Endothelial cell of umbilical vein (primary cell): ENCODE measurements at regions not wholly inside any gene's neighbourhood (a gene's known extent, or its start where the extent isn't known, plus 50 kb on each side); places are given as distances from the start of the nearest gene placed in this dataset.

Experiments
- BruUV-seq: library from RNA; stranded (reverse); fragments of 400-500 nt; replicated peaks from 2 replicates; lab custom pipeline; 2021; lab: Mats Ljungman, UMichigan
- CTCF ChIA-PET: fragments of 300-600, 350-600 bp; sonication (Branson Sonifier 250); formaldehyde crosslinking; loops from one replicate; lab custom pipeline; 2021; ENCODE audit warnings: antibody characterized with exemption, inconsistent platforms; lab: Charles Lee
- POLR2A ChIA-PET: fragments of 300-600, 350-600 bp; sonication (Branson Sonifier 250); formaldehyde crosslinking; loops from one replicate; lab custom pipeline; 2021; ENCODE audit warnings: antibody characterized with exemption, inconsistent platforms; lab: Charles Lee
- DNase-seq: peaks from one replicate; pipeline ENCODE4 v3.0.0-alpha.2; 2011; ENCODE audit warnings: low read depth, low spot score
- FAIRE-seq: peaks from 2 replicates; lab custom pipeline; 2011; peaks lifted over from hg19 to GRCh38; lab: Jason Lieb, UNC
- H2AFZ ChIP-seq: 2 replicates; pipeline ENCODE4 v1.6.0; 2012; ENCODE audit warnings: low read depth, low read length, control low read depth, inconsistent platforms
- H3K27ac ChIP-seq: 2 replicates; pipeline ENCODE4 v1.5.1; 2011; ENCODE audit warnings: low read depth, mild to moderate bottlenecking, control low read depth, low read length, moderate library complexity; ENCODE audit not compliant: insufficient read depth
- H3K27me3 ChIP-seq, 2 experiments: 2 replicates each; pipeline versions ENCODE4 v1.6.0 to v1.6.1; 2011; ENCODE audit warnings: low read length in 2 of 2, mixed read lengths in 1 of 2; ENCODE audit not compliant: control insufficient read depth in 2 of 2, insufficient read depth in 2 of 2
- H3K36me3 ChIP-seq, 2 experiments: 2 replicates in 1 of 2; 3 replicates in 1 of 2; pipeline ENCODE4 v1.5.1; 2011; ENCODE audit warnings: low read length in 2 of 2, mild to moderate bottlenecking in 1 of 2, moderate library complexity in 1 of 2; ENCODE audit not compliant: control insufficient read depth in 2 of 2, insufficient read depth in 2 of 2; ENCODE audit errors: extremely low read depth in 1 of 2
- H3K4me1 ChIP-seq: 3 replicates; pipeline ENCODE4 v1.5.1; 2011; ENCODE audit warnings: mild to moderate bottlenecking, low read length; ENCODE audit not compliant: control insufficient read depth, insufficient read depth; ENCODE audit errors: extremely low read depth
- H3K4me2 ChIP-seq: 2 replicates; pipeline ENCODE4 v1.6.1; 2011; ENCODE audit warnings: low read length, control low read depth, mixed read lengths; ENCODE audit not compliant: insufficient read depth
- H3K4me3 ChIP-seq, 3 experiments: fragments of 200-600 bp in 1 of 3; sonication (generic), shearing (Covaris generic) in 1 of 3; replicated peaks in 1 of 3; 2 replicates each; pipeline ENCODE4 v1.5.1; 2011 to 2016; ENCODE audit warnings: control low read depth in 3 of 3, low read length in 3 of 3, mild to moderate bottlenecking in 2 of 3, inconsistent platforms in 1 of 3, low read depth in 1 of 3, moderate library complexity in 1 of 3; ENCODE audit not compliant: insufficient read depth in 1 of 3
- H3K79me2 ChIP-seq: 2 replicates; pipeline ENCODE4 v1.6.0; 2012; ENCODE audit warnings: low read length, inconsistent platforms; ENCODE audit not compliant: control insufficient read depth, insufficient read depth
- H3K9ac ChIP-seq: replicated peaks from 2 replicates; pipeline ENCODE3; 2011; ENCODE audit warnings: low read length, control low read depth; ENCODE audit not compliant: insufficient read depth; ENCODE audit errors: extremely low read depth
- H3K9me1 ChIP-seq: replicated peaks from 3 replicates; pipeline ENCODE4 v1.6.0; 2011; ENCODE audit warnings: mild to moderate bottlenecking, low read length; ENCODE audit not compliant: control insufficient read depth, insufficient read depth; ENCODE audit errors: extremely low read depth
- H3K9me3 ChIP-seq: replicated peaks from 2 replicates; pipeline ENCODE4 v1.5.1; 2012; ENCODE audit warnings: low read length, inconsistent platforms; ENCODE audit not compliant: control insufficient read depth, insufficient read depth
- H4K20me1 ChIP-seq: replicated peaks from 2 replicates; pipeline ENCODE3; 2011; ENCODE audit warnings: mild to moderate bottlenecking, low read length; ENCODE audit not compliant: control insufficient read depth, insufficient read depth; ENCODE audit errors: extremely low read depth
- CTCF ChIP-seq, 2 donors: IDR thresholded peaks; 1 replicate in 1 of 2; 2 replicates in 1 of 2; pipeline ENCODE4 v1.5.1; 2011; ENCODE audit warnings: low read length in 2 of 2, mild to moderate bottlenecking in 2 of 2, moderate library complexity in 2 of 2, control low read depth in 1 of 2, inconsistent platforms in 1 of 2, low read depth in 1 of 2; ENCODE audit not compliant: insufficient read depth in 1 of 2; ENCODE audit errors: extremely low read depth in 1 of 2
- FOS ChIP-seq: IDR thresholded peaks from 2 replicates; pipeline ENCODE4 v1.6.1; 2011; ENCODE audit warnings: mild to moderate bottlenecking, low read length, moderate library complexity, borderline replicate concordance; ENCODE audit not compliant: insufficient read depth
- GATA2 ChIP-seq: IDR thresholded peaks from 2 replicates; pipeline ENCODE4 v1.7.0; 2011; ENCODE audit warnings: low read depth, mild to moderate bottlenecking, moderate library complexity, mixed read lengths, low read length; ENCODE audit not compliant: insufficient read length, insufficient read depth
- JUN ChIP-seq: IDR thresholded peaks from 2 replicates; pipeline ENCODE4 v1.6.1; 2011; ENCODE audit warnings: borderline replicate concordance, low read depth; ENCODE audit not compliant: insufficient read length, insufficient read depth
- POLR2A ChIP-seq: IDR thresholded peaks from 2 replicates; pipeline ENCODE4 v1.6.1; 2012; ENCODE audit warnings: low read depth, mild to moderate bottlenecking, control low read depth, low read length
- POLR2AphosphoS5 ChIP-seq: IDR thresholded peaks from 2 replicates; pipeline ENCODE4 v1.6.1; 2012; ENCODE audit warnings: low read depth, mild to moderate bottlenecking, control low read depth, low read length, moderate library complexity; ENCODE audit not compliant: insufficient read depth
- dilution Hi-C: fragments of 300-500 bp; cut with MboI; formaldehyde crosslinking; loops from one replicate; pipeline ENCODE4 v1.15.0; 2019; ENCODE audit warnings: low sequenced_read_pairs; ENCODE audit not compliant: extremely low pct_ligation_motif_present
- intact Hi-C: fragments of 100-400 bp; cut with micrococcal nuclease; formaldehyde crosslinking; loops from one replicate; pipeline ENCODE4 v1.10.0; 2022

DNA sequence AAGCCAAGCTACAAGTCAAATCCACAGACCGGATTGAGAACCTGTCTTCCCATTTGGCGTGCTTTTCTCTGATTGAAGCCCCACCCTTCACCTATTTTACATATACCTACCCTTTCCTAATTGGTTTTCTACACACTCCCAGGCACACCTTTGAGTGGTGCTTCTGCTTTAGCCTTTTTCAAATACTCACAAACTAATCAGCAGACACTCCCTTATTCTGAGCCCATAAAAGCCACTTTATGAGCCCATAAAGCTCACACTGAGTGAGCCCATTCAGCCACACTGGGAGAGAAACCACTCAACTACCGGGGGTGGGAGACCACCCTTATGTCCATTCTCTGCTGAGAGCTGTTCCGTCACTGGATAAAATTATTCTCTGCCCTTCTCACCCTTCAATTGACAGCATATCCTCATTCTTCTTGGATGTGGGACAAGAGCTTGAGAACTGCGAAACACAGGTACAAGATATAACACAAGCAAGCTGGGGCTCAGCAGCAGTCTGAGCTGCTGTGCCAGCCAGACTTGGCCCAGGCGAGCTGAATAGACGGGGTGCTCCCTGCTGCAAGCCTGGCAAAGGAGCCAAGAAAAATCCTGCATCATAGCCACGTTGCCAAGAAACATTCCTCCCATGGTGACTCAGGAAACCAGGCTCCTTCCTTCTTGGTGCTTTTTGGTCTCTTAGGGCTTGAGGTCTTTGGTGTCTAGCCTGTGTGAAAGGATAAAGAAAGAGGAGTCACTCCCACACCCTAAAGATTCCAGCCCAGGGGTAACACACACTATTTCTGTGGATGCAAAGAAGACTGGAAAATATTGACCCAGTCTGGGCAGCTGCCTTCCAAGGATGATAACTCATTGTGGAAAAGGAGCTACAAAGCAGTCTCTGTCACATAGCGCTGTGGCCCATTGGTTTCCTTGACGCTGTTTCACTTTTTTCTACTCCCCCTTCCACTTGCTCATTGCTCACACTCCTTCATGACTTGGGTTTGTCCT, 609.7 kb downstream of the MCTP2 start:
- peak overlapping the region; percentile 36 for H2AFZ ChIP-seq
- peak overlapping the region; percentile 100 for H3K27ac ChIP-seq
- intact Hi-C loops: loop anchor here (5.0 to 10.0 kb wide), 3 partner anchors 614 to 1324 kb away; no protein-coding TSS in a partner anchor
- peak overlapping the region; percentile 34 for H3K4me2 ChIP-seq
- no peaks in the 10 kb centered on the region for H3K27me3 ChIP-seq
- POLR2A ChIA-PET: no interaction called here
- peak; percentile 78 for FAIRE-seq
- no TSS peak for BruUV-seq
- peak; percentile 93 for DNase-seq
- dilution Hi-C loops: no loop called here
- TF ChIP-seq FOS (peak; percentile 61), POLR2AphosphoS5 (peak; percentile 85), POLR2A (peak; percentile 73), CTCF (IDR thresholded peaks at IDR 0.05; ENCODE audit: extremely low read depth in 1 of 2, insufficient read depth in 1 of 2, low read depth in 1 of 2, low read length in 2 of 2) (no peak), JUN (peak; percentile 31), GATA2 (peak; percentile 56)
- no peaks in the 10 kb centered on the region for H3K36me3 ChIP-seq
- no peaks in the 10 kb centered on the region for H3K9me1 ChIP-seq
- H3K4me1 ChIP-seq: peaks cover 63% of the 10 kb centered on the region
- CTCF ChIA-PET: interaction anchor here (1.2 to 5.7 kb wide), 4 partner anchors 9 to 170 kb away, joined by 3 to 92 read pairs (median 4); no protein-coding TSS in a partner anchor
- peak overlapping the region; percentile 73 for H3K9ac ChIP-seq
- no peak overlapping the region for H3K4me3 ChIP-seq
- no peaks in the 10 kb centered on the region for H4K20me1 ChIP-seq
- H3K9me3 ChIP-seq: no peaks in the 10 kb centered on the region
- H3K79me2 ChIP-seq: no peaks in the 10 kb centered on the region
